GM06990 (cell line): ENCODE measurements at regions not wholly inside any gene's neighbourhood (a gene's known extent, or its start where the extent isn't known, plus 50 kb on each side); places are given as distances from the start of the nearest gene placed in this dataset.

Experiments used
- DNase-seq: peaks from one replicate; pipeline ENCODE4 v3.0.0-alpha.2; 2011; ENCODE audit not compliant: insufficient read length; ENCODE audit errors: extremely low read depth
- H3K27me3 ChIP-seq: replicated peaks from 2 replicates; pipeline ENCODE4 v1.6.0; 2011; ENCODE audit warnings: low read length; ENCODE audit not compliant: control insufficient read depth, insufficient read depth
- H3K36me3 ChIP-seq: 2 replicates; pipeline ENCODE4 v1.5.1; 2011; ENCODE audit warnings: low read length; ENCODE audit not compliant: control insufficient read depth, insufficient read depth
- H3K4me3 ChIP-seq: replicated peaks from 2 replicates; pipeline ENCODE4 v1.5.1; 2011; ENCODE audit warnings: low read depth, mild to moderate bottlenecking, control low read depth, low read length
- TF ChIP-seq, protein P1 (sequence below): IDR thresholded peaks from 2 replicates; pipeline ENCODE4 v1.5.1; 2011; ENCODE audit warnings: low read length, control low read depth, mild to moderate bottlenecking, inconsistent platforms; ENCODE audit not compliant: insufficient read depth, poor library complexity, severe bottlenecking

DNA sequence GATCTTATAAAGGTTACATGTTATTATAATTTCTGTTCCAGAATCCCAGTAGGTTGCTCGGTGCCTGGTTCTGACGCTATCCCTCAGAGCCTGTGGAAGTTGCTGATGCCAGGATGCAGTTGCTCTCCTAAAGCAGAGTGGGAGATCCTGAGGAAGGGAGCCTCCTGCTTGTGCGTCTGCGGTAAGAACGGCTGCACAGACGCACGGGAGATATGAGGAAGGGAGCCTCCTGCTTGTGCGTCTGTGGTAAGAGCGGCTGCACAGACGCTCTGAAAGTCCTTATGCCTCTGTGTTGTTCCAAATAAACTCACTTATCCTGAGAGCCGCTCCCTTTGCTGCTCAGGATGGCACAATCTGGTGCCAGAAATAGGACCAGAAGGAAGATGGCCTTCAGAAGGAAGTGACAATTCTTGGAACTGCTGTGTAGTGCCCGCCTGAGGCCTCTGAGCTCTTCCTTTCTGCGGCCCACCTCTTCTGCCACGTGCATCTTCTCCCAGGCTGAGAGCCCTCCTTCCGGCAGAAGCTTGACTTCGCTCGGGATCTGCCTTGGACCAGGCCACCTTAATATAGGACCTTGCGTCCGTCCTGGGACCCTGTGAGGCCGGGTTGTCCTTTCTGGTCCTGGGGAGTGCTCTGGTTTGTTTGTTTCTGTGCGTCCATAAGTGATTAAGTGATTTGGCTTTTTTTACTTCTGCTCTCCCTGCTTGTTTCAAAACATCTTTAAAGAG, 89.5 kb downstream of the RTP5 start:
- TF ChIP-seq, protein P1, sequence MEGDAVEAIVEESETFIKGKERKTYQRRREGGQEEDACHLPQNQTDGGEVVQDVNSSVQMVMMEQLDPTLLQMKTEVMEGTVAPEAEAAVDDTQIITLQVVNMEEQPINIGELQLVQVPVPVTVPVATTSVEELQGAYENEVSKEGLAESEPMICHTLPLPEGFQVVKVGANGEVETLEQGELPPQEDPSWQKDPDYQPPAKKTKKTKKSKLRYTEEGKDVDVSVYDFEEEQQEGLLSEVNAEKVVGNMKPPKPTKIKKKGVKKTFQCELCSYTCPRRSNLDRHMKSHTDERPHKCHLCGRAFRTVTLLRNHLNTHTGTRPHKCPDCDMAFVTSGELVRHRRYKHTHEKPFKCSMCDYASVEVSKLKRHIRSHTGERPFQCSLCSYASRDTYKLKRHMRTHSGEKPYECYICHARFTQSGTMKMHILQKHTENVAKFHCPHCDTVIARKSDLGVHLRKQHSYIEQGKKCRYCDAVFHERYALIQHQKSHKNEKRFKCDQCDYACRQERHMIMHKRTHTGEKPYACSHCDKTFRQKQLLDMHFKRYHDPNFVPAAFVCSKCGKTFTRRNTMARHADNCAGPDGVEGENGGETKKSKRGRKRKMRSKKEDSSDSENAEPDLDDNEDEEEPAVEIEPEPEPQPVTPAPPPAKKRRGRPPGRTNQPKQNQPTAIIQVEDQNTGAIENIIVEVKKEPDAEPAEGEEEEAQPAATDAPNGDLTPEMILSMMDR, result no peak
- no peaks in the 10 kb centered on the region for H3K27me3 ChIP-seq
- DNase-seq, result no peak
- no peak overlapping the region for H3K4me3 ChIP-seq
- H3K36me3 ChIP-seq, result no peaks in the 10 kb centered on the region

DNA sequence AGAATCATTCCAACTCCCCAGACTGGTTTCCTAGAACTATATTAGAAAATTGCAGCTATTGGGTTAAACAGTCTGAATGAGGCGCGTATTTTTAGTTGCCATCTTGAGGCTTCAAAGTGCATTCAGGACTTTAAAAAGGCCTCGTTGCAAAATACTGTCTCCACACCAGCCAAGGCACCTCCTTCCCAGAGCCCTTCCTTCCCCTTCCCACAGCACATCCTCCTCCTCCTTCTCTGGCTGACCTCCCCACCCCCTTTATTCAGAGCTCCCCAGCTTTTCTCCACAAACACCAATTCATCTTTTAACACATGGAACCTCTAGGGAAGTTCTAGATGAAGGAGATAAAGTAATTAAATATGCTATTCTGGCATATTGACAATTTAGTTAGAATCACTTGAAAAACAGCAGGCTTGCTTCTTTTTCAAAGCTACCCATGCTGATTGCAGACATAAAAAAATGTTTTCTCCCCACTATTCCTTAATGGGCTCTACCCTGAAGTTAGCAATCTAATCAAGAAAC, 90.3 kb downstream of the RTP5 start:
- Histone ChIP-seq H3K4me3 (no peak overlapping the region), H3K27me3 (no peaks in the 10 kb centered on the region), H3K36me3 (no peaks in the 10 kb centered on the region)
- DNase-seq, result no peak
- TF ChIP-seq, protein P1, result no peak

DNA sequence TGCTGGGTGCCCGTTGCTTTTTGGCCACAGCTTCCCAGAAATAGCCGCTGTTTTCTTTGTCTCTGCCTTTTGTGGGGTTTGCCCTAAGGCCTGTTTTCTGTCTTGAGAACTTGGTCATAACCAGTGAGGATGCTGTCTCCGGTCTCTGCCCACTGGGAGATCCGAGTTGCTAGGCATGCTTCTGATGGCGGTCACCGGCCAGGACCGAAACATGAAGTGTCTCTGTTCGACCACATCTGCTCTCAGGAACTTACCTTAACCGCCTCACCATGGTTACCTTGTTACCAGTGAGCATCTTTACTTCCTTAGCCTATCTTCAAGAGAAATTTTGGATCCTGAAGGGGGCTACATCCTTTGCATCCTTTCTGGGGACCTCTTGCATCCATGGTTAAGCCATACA, 91.9 kb downstream of the RTP5 start:
- no peaks in the 10 kb centered on the region for H3K36me3 ChIP-seq
- no peaks in the 10 kb centered on the region for H3K27me3 ChIP-seq
- H3K4me3 ChIP-seq, result no peak overlapping the region
- no peak for DNase-seq
- TF ChIP-seq, protein P1, result no peak

DNA sequence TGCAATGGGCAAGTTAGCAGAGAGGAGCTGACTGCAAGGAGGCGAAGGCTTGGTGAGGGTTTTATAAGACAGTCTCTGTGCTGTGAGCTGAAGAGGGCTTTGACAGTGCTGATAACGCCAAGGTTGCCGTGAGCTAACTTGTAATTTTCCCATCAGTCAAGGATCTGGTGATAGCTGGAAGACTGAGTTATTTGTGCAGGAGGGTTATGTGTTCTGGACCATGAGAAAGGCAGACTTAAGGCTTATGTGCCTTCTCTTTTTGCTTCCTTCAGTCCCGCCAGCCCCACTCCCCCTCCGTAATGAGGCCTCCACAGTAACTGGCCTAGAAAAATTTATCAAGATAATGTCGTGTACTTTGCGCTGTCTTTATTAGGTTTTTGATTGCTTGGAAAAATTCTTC, 94.6 kb downstream of the RTP5 start:
- no peak overlapping the region for H3K4me3 ChIP-seq
- no peaks in the 10 kb centered on the region for H3K27me3 ChIP-seq
- no peaks in the 10 kb centered on the region for H3K36me3 ChIP-seq
- no peak for DNase-seq
- TF ChIP-seq, protein P1, result no peak

DNA sequence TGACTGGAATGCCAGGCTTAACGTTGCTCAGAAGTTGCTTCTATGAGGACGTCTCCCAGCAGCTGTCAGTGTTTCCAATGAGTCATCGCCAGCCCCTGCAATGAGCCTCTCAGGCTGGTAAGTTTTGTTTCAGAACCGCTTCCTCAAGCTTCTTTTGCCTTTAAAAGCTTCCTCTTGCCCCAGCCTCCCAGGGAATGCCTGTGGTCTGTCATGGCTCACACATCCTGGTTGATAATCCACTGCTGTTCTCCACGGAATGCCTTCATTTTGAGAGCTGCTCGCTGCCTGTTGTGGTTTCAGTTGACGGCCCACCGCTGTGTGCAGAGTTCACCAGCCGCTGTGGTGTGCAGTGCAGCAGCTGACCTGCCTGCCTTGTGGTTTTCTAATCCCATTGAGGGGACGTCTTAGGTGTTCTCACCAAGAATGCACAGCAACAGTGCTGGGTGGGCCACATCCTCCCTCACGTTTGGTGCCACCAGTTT, 96.4 kb downstream of the RTP5 start:
- H3K27me3 ChIP-seq, result no peaks in the 10 kb centered on the region
- TF ChIP-seq, protein P1, result no peak
- peak overlapping the region; percentile 57 for H3K4me3 ChIP-seq
- DNase-seq, result peak; percentile 75
- no peaks in the 10 kb centered on the region for H3K36me3 ChIP-seq
